ENCODE measurements at regions not wholly inside any gene's neighbourhood (a gene's known extent, or its start where the extent isn't known, plus 50 kb on each side); places are given as distances from the start of the nearest gene placed in this dataset.

DNA sequence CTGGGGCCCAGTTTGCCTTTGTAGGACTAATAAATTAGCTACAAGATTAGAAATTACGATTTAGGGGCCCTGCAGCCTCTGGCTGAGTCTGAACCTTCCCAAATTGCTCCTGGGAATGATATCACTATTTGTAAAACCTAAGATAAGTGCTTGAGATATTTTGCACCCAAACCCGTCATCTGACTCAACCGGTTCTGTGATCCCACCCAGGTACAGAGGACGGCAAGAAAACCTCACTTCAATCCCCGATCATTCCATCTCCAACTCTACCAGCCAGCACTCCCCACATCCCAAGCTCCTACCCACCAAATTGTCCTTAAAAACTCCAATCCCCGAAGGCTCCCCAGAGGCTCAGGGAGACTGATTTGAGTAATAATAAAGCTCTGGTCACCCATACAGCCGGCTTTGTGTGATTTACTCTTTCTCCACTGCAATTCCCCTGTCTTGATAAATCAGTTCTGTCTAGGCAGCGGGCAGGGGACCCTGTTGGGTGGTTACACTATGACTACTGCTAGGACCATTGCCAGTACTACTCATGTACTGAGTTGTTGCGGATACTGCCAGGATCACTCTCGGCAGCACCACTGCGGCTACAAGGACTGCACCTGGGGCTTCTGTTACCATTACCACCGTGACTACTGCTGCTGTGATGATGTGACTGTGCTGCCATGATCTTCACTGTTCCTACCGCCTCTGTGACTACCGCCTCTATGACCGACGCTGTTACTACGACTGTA lies 73.1 kb downstream of the IRF8 start:
- CTCF ChIA-PET, result no interaction called here
- POLR2A ChIA-PET (ENCODE audit: low non-redundant PET), result no interaction called here
- TF ChIP-seq, protein P1, sequence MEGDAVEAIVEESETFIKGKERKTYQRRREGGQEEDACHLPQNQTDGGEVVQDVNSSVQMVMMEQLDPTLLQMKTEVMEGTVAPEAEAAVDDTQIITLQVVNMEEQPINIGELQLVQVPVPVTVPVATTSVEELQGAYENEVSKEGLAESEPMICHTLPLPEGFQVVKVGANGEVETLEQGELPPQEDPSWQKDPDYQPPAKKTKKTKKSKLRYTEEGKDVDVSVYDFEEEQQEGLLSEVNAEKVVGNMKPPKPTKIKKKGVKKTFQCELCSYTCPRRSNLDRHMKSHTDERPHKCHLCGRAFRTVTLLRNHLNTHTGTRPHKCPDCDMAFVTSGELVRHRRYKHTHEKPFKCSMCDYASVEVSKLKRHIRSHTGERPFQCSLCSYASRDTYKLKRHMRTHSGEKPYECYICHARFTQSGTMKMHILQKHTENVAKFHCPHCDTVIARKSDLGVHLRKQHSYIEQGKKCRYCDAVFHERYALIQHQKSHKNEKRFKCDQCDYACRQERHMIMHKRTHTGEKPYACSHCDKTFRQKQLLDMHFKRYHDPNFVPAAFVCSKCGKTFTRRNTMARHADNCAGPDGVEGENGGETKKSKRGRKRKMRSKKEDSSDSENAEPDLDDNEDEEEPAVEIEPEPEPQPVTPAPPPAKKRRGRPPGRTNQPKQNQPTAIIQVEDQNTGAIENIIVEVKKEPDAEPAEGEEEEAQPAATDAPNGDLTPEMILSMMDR (conservative IDR thresholded peaks at IDR 0.05; ENCODE audit: low read depth), result no peak
- no peak overlapping the region for H3K27ac ChIP-seq
- no peak for DNase-seq (ENCODE audit: low spot score)

GRCh38 chr16:85974428-85975375 lies 75.7 kb downstream of the IRF8 start:
- POLR2A ChIA-PET (ENCODE audit: low non-redundant PET), result no interaction called here
- DNase-seq (ENCODE audit: low spot score), result no peak
- TF ChIP-seq, protein P1 (conservative IDR thresholded peaks at IDR 0.05; ENCODE audit: low read depth), result no peak
- H3K27ac ChIP-seq, result no peak overlapping the region
- CTCF ChIA-PET, result no interaction called here

DNA sequence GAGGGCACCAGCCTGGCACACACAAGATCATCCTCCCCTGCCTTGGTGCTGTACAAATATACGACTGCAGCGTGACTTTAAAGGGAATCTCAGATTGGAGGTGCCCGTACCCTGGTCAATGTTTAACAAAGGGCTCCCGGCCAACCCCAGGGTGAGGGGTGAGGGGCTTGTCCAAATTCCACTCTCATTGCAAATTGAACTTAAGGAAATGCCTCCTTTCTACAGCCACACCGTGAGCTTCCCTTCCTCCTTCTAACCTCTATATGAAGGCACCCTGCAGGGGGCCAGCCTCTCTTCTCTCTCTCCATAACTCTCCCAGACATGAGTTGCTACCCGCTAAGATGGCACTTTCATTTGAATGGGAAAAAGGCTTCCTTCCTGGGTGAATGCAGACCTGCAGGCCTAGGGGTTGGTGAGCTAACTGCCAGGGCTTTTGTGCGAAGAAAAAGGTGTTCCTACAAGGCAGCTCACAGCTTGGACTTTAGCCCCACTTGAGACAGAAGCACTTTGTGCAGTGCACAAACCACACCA lies 76.6 kb downstream of the IRF8 start:
- ChIA-PET CTCF (interaction anchor here (0.6 kb wide), 1 partner anchor 203 kb away, joined by 9 read pairs; no protein-coding TSS in a partner anchor), POLR2A (ENCODE audit: low non-redundant PET) (no interaction called here)
- TF ChIP-seq, protein P1 (conservative IDR thresholded peaks at IDR 0.05; ENCODE audit: low read depth), result no peak
- DNase-seq (ENCODE audit: low spot score), result no peak
- H3K27ac ChIP-seq, result no peak overlapping the region

DNA sequence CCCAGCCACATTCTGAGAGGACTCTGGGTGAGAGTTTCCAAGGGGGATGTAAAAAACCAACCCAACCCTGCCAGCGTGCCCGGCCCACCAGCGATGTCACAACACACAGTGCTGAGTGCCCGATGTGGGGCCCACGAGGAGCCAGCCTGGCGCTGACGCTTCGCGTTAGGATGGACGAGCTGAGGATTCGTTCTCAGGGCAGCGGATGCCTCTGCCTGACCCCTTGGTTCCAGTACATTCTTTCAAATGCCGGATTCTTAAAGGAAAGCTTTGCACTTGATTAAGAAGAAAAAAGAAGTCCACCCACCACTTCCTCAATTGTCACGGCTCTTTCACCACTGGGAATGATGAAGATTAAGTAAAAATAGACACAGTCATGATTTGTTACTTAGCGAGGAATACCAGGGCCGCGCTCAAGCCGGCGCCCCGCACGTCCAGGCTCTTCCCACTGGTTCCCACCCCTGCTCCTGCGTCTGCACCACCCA lies 79.4 kb downstream of the IRF8 start:
- POLR2A ChIA-PET (ENCODE audit: low non-redundant PET), result no interaction called here

GRCh38 chr16:85978976-85979375 lies 80.0 kb downstream of the IRF8 start:
- TF ChIP-seq, protein P1 (conservative IDR thresholded peaks at IDR 0.05; ENCODE audit: low read depth), result no peak
- ChIA-PET POLR2A (ENCODE audit: low non-redundant PET) (no interaction called here), CTCF (no interaction called here)
- H3K27ac ChIP-seq, result no peak overlapping the region
- DNase-seq (ENCODE audit: low spot score), result no peak

More for the DNA sequence above, 79.4 kb downstream of the IRF8 start:
- TF ChIP-seq, protein P1 (conservative IDR thresholded peaks at IDR 0.05; ENCODE audit: low read depth), result no peak
- CTCF ChIA-PET, result no interaction called here
- DNase-seq (ENCODE audit: low spot score), result no peak
- H3K27ac ChIP-seq, result no peak overlapping the region

- POLR2A ChIA-PET (ENCODE audit: low non-redundant PET), result no interaction called here
These were observed 80.6 kb downstream of the IRF8 start for GRCh38 chr16:85979605-85980004.

More at GRCh38 chr16:85979605-85980004, 80.6 kb downstream of the IRF8 start:
- CTCF ChIA-PET, result no interaction called here
- H3K27ac ChIP-seq, result no peak overlapping the region
- TF ChIP-seq, protein P1 (conservative IDR thresholded peaks at IDR 0.05; ENCODE audit: low read depth), result no peak
- no peak for DNase-seq (ENCODE audit: low spot score)
